Panc1 (cell line): ENCODE measurements at regions not wholly inside any gene's neighbourhood (a gene's known extent, or its start where the extent isn't known, plus 50 kb on each side); places are given as distances from the start of the nearest gene placed in this dataset.

ENCODE experiments used
- ATAC-seq: fragments of 200-7000 bp; cut with Tn5 transposase; 2 replicates; pipeline ENCODE4 v1.9.1; 2020; ENCODE audit warnings: mild to moderate bottlenecking, moderate library complexity
- BruUV-seq: library from RNA; stranded (reverse); fragments of 400-500 nt; replicated peaks from 2 replicates; lab custom pipeline; 2021; lab: Mats Ljungman, UMichigan
- CTCF ChIA-PET: fragments of 300-600 bp; sonication (Branson Sonifier 250); formaldehyde crosslinking; loops from one replicate; lab custom pipeline; 2022; ENCODE audit warnings: antibody characterized with exemption; lab: Charles Lee
- POLR2A ChIA-PET: fragments of 300-600 bp; sonication (Branson Sonifier 250); formaldehyde crosslinking; loops from one replicate; lab custom pipeline; 2022; ENCODE audit warnings: antibody characterized with exemption; lab: Charles Lee
- DNase-seq: peaks from one replicate; pipeline ENCODE4 v3.0.0-alpha.2; 2010; ENCODE audit warnings: low read depth, low spot score
- H3K27ac ChIP-seq: 2 replicates; pipeline ENCODE4 v1.5.1; 2011; ENCODE audit warnings: mild to moderate bottlenecking, low read length, inconsistent platforms
- H3K27me3 ChIP-seq: fragments of 200-500 bp; sonication (Bioruptor generic); 2 replicates; pipeline ENCODE4 v1.6.0; 2014; ENCODE audit warnings: low read length, inconsistent platforms; ENCODE audit not compliant: control insufficient read depth, insufficient read depth
- H3K36me3 ChIP-seq: fragments of 200-500 bp; sonication (Bioruptor generic); 2 replicates; pipeline ENCODE4 v1.5.1; 2014; ENCODE audit warnings: inconsistent platforms, mild to moderate bottlenecking, low read length, moderate library complexity; ENCODE audit not compliant: control insufficient read depth, insufficient read depth
- H3K4me1 ChIP-seq: 2 replicates; pipeline ENCODE4 v1.5.1; 2011; ENCODE audit warnings: inconsistent platforms, mild to moderate bottlenecking, low read length, moderate library complexity; ENCODE audit not compliant: control insufficient read depth, insufficient read depth
- H3K4me3 ChIP-seq, 2 experiments: 2 replicates each; pipeline ENCODE4 v1.5.1; 2011 to 2012; ENCODE audit warnings: low read depth in 2 of 2, low read length in 2 of 2, mild to moderate bottlenecking in 2 of 2, inconsistent platforms in 1 of 2, moderate library complexity in 1 of 2
- H3K9me3 ChIP-seq: fragments of 200-500 bp; sonication (Bioruptor generic); 2 replicates; pipeline ENCODE4 v1.5.1; 2014; ENCODE audit warnings: low read depth, mild to moderate bottlenecking, inconsistent platforms, low read length, moderate library complexity; ENCODE audit not compliant: control insufficient read depth, insufficient read depth
- CTCF ChIP-seq: fragments of 450-650 bp; IDR thresholded peaks from 2 replicates; pipeline ENCODE4 v1.5.1; 2017; ENCODE audit warnings: mild to moderate bottlenecking
- POLR2AphosphoS5 ChIP-seq: IDR thresholded peaks from 2 replicates; pipeline ENCODE4 v1.6.1; 2012; ENCODE audit warnings: mild to moderate bottlenecking, low read depth, low read length, moderate library complexity
- REST ChIP-seq, 2 experiments: IDR thresholded peaks; 2 replicates each; pipeline ENCODE4 v1.6.1; 2011 to 2012; ENCODE audit warnings: low read depth in 2 of 2, control low read depth in 1 of 2, low read length in 1 of 2, mild to moderate bottlenecking in 1 of 2, moderate library complexity in 1 of 2; ENCODE audit not compliant: insufficient read depth in 1 of 2
- SIN3A ChIP-seq: IDR thresholded peaks from 2 replicates; pipeline ENCODE4 v1.6.1; 2012; ENCODE audit warnings: low read depth, mild to moderate bottlenecking, low read length, moderate library complexity, borderline replicate concordance; ENCODE audit not compliant: insufficient read depth
- TCF7L2 ChIP-seq: IDR thresholded peaks from 2 replicates; pipeline ENCODE4 v1.6.1; 2011; ENCODE audit warnings: mild to moderate bottlenecking, low read depth, low read length, inconsistent platforms
- in situ Hi-C: cut with HindIII; loops from 2 replicates; pipeline ENCODE4 v1.10.0; 2016; ENCODE audit warnings: low sequenced_read_pairs, low pct_unique_long_range_greater_than_20kb
- intact Hi-C: fragments of 100-400 bp; cut with micrococcal nuclease; formaldehyde crosslinking; loops from one replicate; pipeline ENCODE4 v1.10.0; 2022; ENCODE audit not compliant: unreplicated experiment

- H3K9me3 ChIP-seq, result no peaks in the 10 kb centered on the region
- DNase-seq (no peak), ATAC-seq (no peak)
- intact Hi-C loops (no loop called here), in situ Hi-C loops (no loop called here)
- POLR2A ChIA-PET, result no interaction called here
- no TSS peak for BruUV-seq
- H3K36me3 ChIP-seq, result no peaks in the 10 kb centered on the region
- H3K27ac ChIP-seq, result no peak overlapping the region
- CTCF ChIA-PET, result no interaction called here
- H3K27me3 ChIP-seq, result no peaks in the 10 kb centered on the region
- no peak overlapping the region for H3K4me3 ChIP-seq
- H3K4me1 ChIP-seq, result no peaks in the 10 kb centered on the region
- TF ChIP-seq SIN3A (no peak), REST (IDR thresholded peaks at IDR 0.05; ENCODE audit: insufficient read depth in 1 of 2, low read depth in 2 of 2, low read length in 1 of 2) (no peak), POLR2AphosphoS5 (no peak)
Measured at GRCh38 chr12:129971721-129972120, 67.9 kb upstream of the TMEM132D start.

- H3K9me3 ChIP-seq, result no peaks in the 10 kb centered on the region
- no peaks in the 10 kb centered on the region for H3K36me3 ChIP-seq
- POLR2A ChIA-PET, result no interaction called here
- ATAC-seq, result no peak
- H3K27me3 ChIP-seq, result no peaks in the 10 kb centered on the region
- BruUV-seq, result no TSS peak
- no peak for DNase-seq
- in situ Hi-C loops, result no loop called here
- CTCF ChIA-PET, result no interaction called here
- H3K4me3 ChIP-seq, result no peak overlapping the region
- intact Hi-C loops, result no loop called here
- H3K4me1 ChIP-seq, result no peaks in the 10 kb centered on the region
- H3K27ac ChIP-seq, result no peak overlapping the region
- TF ChIP-seq REST (IDR thresholded peaks at IDR 0.05; ENCODE audit: insufficient read depth in 1 of 2, low read depth in 2 of 2, low read length in 1 of 2) (no peak), TCF7L2 (no peak), CTCF (no peak), SIN3A (no peak), POLR2AphosphoS5 (no peak)
Measured at GRCh38 chr12:129973236-129973961, 69.6 kb upstream of the TMEM132D start.
